SK-N-MC (cell line): ENCODE measurements at regions not wholly inside any gene's neighbourhood (a gene's known extent, or its start where the extent isn't known, plus 50 kb on each side); places are given as distances from the start of the nearest gene placed in this dataset.

Experiments used
- DNase-seq: peaks from one replicate; pipeline ENCODE4 v3.0.0-alpha.2; 2011; ENCODE audit warnings: low read depth, low spot score
- H3K27ac ChIP-seq: fragments of 200-600 bp; sonication (generic); 2 replicates; pipeline ENCODE4 v1.5.1; 2016; ENCODE audit warnings: mixed run types
- H3K36me3 ChIP-seq: fragments of 200-600 bp; sonication (generic); 2 replicates; pipeline ENCODE4 v1.6.1; 2017; ENCODE audit warnings: antibody characterized with exemption, low read length, mixed read lengths; ENCODE audit not compliant: insufficient read depth
- H3K4me3 ChIP-seq: fragments of 200-600 bp; sonication (generic); 2 replicates; pipeline ENCODE4 v1.5.1; 2016
- H3K9ac ChIP-seq: fragments of 200-600 bp; sonication (generic); 2 replicates; pipeline ENCODE4 v1.8.0; 2017; ENCODE audit warnings: mixed run types, mixed read lengths; ENCODE audit not compliant: insufficient read length
- H3K9me3 ChIP-seq: fragments of 200-600 bp; sonication (generic); 2 replicates; pipeline ENCODE4 v1.6.1; 2017; ENCODE audit warnings: low read depth, mild to moderate bottlenecking, antibody characterized with exemption, low read length, moderate library complexity, mixed read lengths
- EZH2 ChIP-seq: fragments of 200-600 bp; sonication (generic); IDR thresholded peaks from one replicate; pipeline ENCODE4 v1.6.1; 2017; ENCODE audit warnings: antibody characterized with exemption
- FOXP2 ChIP-seq: optimal IDR thresholded peaks from 2 replicates; pipeline ENCODE3; 2011; ENCODE audit warnings: mild to moderate bottlenecking, moderate library complexity; ENCODE audit not compliant: insufficient read depth; ENCODE audit errors: extremely low read length, control extremely low read depth
- POLR2AphosphoS5 ChIP-seq: IDR thresholded peaks from 2 replicates; pipeline ENCODE4 v1.6.1; 2012; ENCODE audit warnings: mild to moderate bottlenecking, low read depth, low read length, borderline replicate concordance

DNA sequence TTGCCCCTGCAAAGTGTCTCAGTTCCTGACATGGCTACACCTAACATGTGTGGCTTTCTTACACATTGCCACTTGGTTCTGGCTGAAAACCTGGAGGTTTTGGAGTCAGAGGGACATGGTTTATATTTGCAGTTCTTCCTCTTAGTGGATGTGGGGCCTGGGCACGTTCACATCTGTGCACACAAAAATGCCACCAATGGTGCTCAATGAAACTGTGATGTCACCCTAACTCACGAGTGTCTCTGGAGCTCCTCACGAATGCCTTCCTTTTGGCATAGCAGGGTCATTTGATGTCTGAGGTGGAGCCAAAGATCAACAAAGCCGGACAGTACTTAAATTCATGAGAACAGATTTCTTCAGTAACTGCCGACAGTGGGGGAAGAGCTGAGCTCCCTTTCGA, 231.7 kb upstream of the HS6ST1 start:
- peak; percentile 3 for DNase-seq
- TF ChIP-seq POLR2AphosphoS5 (no peak), EZH2 (no peak)
- peak overlapping the region; percentile 61 for H3K4me3 ChIP-seq
- H3K27ac ChIP-seq = peak overlapping the region; percentile 97
- peak overlapping the region; percentile 37 for H3K9ac ChIP-seq
- H3K36me3 ChIP-seq = no peaks in the 10 kb centered on the region
- H3K9me3 ChIP-seq = no peaks in the 10 kb centered on the region

DNA sequence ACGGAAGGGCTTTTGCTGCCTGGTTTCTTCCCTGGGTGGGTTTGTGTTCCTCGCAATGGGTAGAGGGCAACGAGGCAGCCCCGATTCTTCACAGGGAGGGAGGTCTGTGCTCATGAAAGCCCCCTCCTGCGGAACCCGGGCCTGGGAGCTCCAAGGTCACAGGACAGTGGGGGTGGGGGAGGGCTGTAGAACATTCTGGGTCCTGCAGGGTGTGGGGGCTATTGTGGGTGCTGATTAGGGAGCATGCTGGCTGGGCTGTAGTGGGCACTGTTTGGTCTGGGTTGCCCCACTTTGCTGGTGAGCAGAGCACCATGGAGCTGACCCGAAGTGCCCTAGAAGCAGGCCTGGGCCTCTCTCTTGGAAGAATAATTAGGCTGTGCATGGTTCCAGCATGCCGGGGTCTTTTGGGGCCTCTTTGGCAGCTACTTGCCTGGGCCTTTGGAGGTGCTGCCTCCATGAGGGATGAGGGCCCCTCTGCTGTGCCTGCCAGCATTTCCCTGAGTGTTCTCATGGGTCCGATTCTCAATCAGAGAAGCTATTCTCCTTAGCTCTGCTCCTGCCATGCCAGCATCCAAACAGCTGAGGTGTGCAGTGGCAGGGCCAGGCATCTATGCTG, 232.2 kb upstream of the HS6ST1 start:
- H3K9ac ChIP-seq = no peak overlapping the region
- H3K36me3 ChIP-seq = no peaks in the 10 kb centered on the region
- no peaks in the 10 kb centered on the region for H3K9me3 ChIP-seq
- TF ChIP-seq POLR2AphosphoS5 (no peak), EZH2 (no peak), FOXP2 (no peak)
- H3K4me3 ChIP-seq = no peak overlapping the region
- DNase-seq = no peak
- H3K27ac ChIP-seq = peak overlapping the region; percentile 97

DNA sequence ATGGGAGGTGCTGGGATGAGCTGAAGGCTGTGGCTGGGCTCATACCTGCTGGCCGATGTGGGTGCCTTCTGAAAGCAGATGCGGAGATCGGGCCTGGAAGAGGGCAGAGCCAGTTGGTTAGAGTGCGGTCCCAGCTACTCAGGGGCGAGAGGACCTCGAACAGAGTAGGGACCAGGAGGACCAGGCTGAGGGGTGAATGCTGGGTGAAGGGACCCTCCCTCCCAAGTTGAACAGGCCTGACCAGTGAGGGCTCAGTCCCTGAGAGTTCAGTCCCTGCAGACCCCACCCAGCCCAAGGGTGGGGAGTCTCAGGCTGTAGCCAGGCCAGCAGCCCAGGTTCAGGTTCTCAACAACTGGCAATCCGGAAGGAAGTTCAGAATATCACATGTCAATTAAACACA, 232.8 kb upstream of the HS6ST1 start:
- Histone ChIP-seq H3K4me3 (no peak overlapping the region), H3K9me3 (no peaks in the 10 kb centered on the region), H3K36me3 (no peaks in the 10 kb centered on the region), H3K9ac (no peak overlapping the region), H3K27ac (no peak overlapping the region)
- no peak for DNase-seq
- TF ChIP-seq EZH2 (no peak), FOXP2 (no peak), POLR2AphosphoS5 (no peak)

DNA sequence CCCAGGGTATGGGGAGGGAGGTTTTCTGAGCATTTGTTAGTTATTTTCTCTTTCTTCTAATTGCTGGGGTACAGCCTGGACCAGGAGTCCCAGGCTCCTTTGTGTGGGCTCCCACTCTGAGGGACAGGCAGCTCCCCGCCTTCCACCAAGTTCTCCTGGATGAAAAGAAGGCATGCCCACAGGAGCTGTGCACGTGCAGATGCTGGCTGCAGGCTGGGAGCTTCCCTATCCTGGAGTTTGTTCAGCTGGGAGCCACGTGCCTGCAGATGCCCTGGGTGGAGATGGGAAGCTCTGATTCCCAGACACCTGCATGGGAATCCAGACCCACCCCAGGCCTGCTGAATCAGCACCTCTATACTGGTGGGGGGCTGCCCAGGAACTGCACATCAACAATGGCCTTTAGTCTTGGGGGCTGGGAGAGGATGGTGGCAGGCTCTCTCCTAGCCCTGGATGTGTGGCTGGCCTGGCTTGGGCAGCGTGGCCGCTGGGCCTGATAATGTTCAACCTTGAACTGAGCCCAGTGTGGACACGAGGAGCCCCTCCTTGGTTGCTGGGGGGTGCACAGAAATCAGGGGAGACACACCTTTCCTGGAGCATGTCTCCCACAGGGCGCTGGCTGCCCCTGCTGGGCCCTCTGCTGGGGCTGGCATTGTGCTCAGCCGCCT, 233.6 kb upstream of the HS6ST1 start:
- Histone ChIP-seq H3K4me3 (no peak overlapping the region), H3K36me3 (no peaks in the 10 kb centered on the region), H3K27ac (no peak overlapping the region), H3K9ac (no peak overlapping the region), H3K9me3 (no peaks in the 10 kb centered on the region)
- no peak for TF ChIP-seq FOXP2
- TF ChIP-seq EZH2 = no peak
- no peak for TF ChIP-seq POLR2AphosphoS5
- no peak for DNase-seq

DNA sequence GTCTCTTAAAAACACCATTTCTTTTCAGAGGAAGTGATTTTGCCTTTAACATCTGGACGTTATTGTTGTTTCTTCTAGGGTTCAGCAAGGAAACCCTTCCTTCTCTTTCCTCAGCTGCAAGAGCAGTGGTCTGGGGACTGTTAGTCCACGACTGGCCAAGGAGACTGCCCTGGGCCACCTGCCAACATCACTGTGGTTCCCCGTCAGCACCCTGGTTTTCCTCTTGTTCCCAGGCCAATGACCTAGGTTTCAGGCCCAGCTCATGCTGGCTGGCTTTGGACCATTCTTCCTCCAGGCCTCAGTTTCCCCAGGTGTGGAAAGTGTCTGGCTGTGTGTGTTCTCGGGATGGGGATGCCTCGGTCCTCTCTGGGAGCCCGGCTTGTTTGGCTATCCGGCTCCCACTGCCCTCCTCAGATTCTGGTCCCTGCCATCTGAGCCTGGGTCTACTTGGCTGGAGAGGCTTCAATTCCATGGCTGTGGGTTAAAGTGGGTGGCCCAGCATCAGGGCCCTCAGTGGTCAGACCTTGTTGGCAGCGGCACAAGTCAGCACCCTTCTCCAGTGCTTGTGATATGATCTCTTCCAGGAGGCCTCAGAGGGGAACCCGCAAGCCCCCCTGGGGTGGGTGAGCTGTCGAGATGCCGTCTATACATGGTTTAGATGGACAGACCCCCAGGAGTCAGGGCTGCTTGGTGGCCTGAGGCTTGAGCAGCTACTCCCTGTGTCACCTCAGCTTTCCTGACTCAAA, 234.3 kb upstream of the HS6ST1 start:
- Histone ChIP-seq H3K9ac (no peak overlapping the region), H3K27ac (no peak overlapping the region), H3K9me3 (no peaks in the 10 kb centered on the region), H3K36me3 (no peaks in the 10 kb centered on the region), H3K4me3 (no peak overlapping the region)
- TF ChIP-seq FOXP2 = no peak
- TF ChIP-seq POLR2AphosphoS5 = no peak
- no peak for TF ChIP-seq EZH2
- DNase-seq = no peak

DNA sequence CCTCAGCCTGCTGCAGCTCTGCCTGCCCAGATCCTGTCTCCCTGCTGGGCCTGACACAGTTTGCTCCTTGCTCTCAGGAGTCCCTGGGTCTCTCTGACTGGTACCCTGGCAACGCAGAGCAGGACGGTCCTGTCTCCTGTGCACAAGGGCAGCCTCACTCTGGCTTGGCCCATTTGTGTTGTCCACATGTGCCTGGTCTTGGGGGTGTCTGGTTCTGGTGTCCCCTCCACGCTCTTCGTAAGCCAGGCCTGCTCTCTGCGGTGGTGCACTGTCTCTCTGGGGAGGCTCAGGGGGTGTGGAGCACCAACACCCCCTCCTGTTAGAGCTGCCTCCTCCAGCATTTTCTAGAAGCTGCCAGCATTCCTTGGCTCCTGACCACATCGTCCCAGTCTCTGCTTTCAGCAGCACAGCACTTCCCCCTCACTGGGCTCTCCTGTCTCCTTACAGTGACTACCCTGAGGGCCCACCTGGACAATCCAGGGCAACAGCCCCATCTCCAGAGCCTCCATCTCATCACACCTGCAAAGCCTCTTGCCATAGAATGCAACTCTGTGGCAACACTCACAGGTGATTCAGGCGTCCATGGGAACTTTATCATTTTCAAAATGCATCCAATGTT, 235.6 kb upstream of the HS6ST1 start:
- Histone ChIP-seq H3K36me3 (no peaks in the 10 kb centered on the region), H3K4me3 (no peak overlapping the region), H3K27ac (no peak overlapping the region), H3K9ac (no peak overlapping the region), H3K9me3 (no peaks in the 10 kb centered on the region)
- no peak for DNase-seq
- TF ChIP-seq FOXP2 = no peak
- no peak for TF ChIP-seq EZH2
- no peak for TF ChIP-seq POLR2AphosphoS5

DNA sequence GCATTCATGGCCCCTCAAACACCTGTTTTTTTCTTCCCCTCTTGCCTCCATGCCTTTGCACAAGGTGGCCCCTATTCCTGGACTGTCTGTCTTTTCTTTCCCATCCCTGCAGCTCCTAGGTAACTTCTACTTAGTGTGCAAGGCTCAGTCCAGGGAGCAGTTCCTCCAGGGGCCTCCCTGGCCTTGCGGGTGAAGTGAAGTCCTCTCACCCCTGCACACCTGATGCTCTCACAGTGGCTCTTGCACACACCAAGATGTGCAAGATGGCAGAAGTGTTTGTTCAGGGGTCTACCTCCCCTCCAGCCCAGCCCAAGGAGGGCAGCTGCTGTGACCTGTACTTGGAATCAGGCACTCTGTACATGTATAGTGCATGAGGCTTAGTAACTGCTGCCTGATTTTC, 236.8 kb upstream of the HS6ST1 start:
- no peak for DNase-seq
- Histone ChIP-seq H3K27ac (no peak overlapping the region), H3K36me3 (no peaks in the 10 kb centered on the region), H3K4me3 (no peak overlapping the region), H3K9me3 (no peaks in the 10 kb centered on the region), H3K9ac (no peak overlapping the region)
- TF ChIP-seq EZH2 = no peak
- no peak for TF ChIP-seq POLR2AphosphoS5
- no peak for TF ChIP-seq FOXP2

DNA sequence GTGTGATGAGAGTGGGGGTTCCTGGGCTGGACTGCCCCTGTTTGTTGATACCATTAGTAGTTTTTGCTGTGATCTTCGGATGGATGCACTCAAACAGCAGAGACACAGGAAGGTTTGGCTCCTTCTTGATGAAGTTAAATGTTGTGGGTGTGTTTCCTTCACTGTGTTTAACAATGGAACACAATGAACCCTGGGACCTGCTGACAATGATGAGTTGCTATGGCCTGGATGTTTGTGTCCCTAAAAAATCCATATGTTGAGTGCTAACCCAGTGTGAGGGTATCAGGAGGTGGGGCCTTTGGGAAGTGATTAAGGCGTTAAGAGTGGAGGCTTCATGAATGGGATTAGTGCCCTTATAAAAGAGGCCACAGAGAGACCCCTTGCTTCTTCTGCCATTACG, 237.4 kb upstream of the HS6ST1 start:
- no peak for DNase-seq
- Histone ChIP-seq H3K36me3 (no peaks in the 10 kb centered on the region), H3K9ac (no peak overlapping the region), H3K27ac (no peak overlapping the region), H3K9me3 (no peaks in the 10 kb centered on the region), H3K4me3 (no peak overlapping the region)
- TF ChIP-seq EZH2 (no peak), POLR2AphosphoS5 (no peak), FOXP2 (no peak)

DNA sequence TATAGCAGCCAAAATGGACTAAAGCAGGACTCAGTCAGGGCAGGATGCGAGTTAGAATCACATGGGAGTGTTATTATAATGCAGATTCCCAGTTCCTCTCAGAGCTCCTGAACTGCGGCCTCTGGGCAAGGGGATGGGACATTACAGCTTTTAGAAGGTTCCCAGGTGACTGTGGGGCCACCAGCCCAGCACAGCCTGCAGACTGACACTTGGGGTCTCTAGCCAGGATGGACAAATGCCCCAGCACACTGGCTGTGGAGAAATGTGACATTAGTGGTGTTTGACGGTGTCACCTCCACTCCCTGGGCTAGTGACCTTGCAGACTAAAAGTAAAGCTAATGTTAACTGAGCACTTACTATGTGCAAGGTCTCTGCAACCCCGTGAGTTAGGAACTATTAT, 238.0 kb upstream of the HS6ST1 start:
- TF ChIP-seq POLR2AphosphoS5 (no peak), EZH2 (no peak), FOXP2 (no peak)
- H3K9me3 ChIP-seq = no peaks in the 10 kb centered on the region
- no peaks in the 10 kb centered on the region for H3K36me3 ChIP-seq
- no peak overlapping the region for H3K4me3 ChIP-seq
- H3K9ac ChIP-seq = no peak overlapping the region
- DNase-seq = no peak
- no peak overlapping the region for H3K27ac ChIP-seq
